A673 (cell line): ENCODE measurements at regions not wholly inside any gene's neighbourhood (a gene's known extent, or its start where the extent isn't known, plus 50 kb on each side); places are given as distances from the start of the nearest gene placed in this dataset.

ENCODE experiments used
- EZH2 ChIP-seq: fragments of 200-600 bp; sonication (generic); IDR thresholded peaks from 2 replicates; pipeline ENCODE4 v1.6.1; 2017; ENCODE audit warnings: borderline replicate concordance, low read depth, mild to moderate bottlenecking, mixed read lengths, antibody characterized with exemption, low read length; ENCODE audit not compliant: poor library complexity, severe bottlenecking
- TF ChIP-seq, protein P1 (sequence below): fragments of 300-800, 200-600 bp; sonication (generic); conservative IDR thresholded peaks from 2 replicates; pipeline ENCODE4 v1.5.1; 2017; ENCODE audit warnings: low read depth, mild to moderate bottlenecking, antibody characterized with exemption, low read length, moderate library complexity, mixed read lengths

DNA sequence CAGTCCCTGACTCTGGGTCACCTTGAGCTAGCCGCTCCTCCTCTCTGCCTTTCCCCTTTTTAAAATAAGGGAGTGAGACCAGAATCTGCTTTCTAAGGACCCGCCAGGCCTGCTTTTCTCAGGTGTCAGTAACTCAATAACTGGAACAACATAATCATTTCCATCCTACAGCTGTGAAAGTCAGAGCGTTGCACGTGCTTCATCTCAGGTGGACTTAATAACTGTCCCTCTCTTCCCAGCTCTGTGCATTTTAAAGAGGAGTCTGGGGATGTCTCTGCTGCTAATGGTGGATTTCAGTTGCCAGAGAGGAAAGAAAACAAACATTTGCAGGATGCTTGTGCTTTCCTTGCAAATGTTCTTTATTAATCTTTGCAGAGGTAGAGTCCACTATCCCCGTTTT is 93.7 kb downstream of the PCDH1 start:
- TF ChIP-seq, protein P1, sequence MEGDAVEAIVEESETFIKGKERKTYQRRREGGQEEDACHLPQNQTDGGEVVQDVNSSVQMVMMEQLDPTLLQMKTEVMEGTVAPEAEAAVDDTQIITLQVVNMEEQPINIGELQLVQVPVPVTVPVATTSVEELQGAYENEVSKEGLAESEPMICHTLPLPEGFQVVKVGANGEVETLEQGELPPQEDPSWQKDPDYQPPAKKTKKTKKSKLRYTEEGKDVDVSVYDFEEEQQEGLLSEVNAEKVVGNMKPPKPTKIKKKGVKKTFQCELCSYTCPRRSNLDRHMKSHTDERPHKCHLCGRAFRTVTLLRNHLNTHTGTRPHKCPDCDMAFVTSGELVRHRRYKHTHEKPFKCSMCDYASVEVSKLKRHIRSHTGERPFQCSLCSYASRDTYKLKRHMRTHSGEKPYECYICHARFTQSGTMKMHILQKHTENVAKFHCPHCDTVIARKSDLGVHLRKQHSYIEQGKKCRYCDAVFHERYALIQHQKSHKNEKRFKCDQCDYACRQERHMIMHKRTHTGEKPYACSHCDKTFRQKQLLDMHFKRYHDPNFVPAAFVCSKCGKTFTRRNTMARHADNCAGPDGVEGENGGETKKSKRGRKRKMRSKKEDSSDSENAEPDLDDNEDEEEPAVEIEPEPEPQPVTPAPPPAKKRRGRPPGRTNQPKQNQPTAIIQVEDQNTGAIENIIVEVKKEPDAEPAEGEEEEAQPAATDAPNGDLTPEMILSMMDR, result no peak
- TF ChIP-seq EZH2, result no peak
